ENCODE measurements at regions not wholly inside any gene's neighbourhood (a gene's known extent, or its start where the extent isn't known, plus 50 kb on each side); places are given as distances from the start of the nearest gene placed in this dataset.

DNA sequence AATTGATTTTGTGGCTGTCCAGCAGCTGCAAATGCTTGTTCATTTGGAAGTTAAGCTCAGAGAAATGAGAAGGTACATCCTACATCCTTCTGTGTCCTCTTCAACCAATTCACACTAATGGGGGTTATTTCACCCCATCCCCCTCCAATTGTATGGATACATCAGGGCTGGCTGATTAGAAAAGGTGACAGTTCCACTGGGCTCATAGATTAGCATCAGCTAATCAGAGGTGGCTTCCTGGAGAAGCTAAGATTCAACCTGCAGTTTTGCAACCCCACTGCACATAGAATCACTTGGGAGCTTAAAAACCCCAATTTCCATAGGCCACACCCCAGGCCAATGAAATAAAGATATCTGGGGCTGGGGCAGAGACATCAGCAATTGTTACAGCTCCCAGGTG, 217.7 kb upstream of the TLE3 start:
- no peak for DNase-seq

DNA sequence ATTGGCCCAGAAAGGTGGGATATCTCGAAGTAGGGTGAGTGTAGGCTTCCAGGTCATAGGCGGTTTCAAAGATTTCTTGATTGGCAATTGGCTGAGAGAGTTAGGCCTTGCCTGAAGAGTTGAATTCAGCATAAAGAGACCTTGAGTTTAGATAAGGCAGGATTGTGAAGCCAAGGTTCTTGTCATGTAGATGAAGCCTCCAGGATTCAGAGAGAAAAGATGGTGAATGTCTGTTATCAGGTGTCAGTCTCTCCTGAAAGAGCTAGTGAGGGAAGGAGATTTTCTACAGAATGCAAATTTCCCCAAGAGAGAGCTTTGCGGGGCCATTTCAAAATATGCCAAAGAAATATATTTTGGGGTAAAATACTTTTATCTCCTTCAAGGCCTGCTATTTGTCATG, 217.0 kb upstream of the TLE3 start:
- DNase-seq: no peak

DNA sequence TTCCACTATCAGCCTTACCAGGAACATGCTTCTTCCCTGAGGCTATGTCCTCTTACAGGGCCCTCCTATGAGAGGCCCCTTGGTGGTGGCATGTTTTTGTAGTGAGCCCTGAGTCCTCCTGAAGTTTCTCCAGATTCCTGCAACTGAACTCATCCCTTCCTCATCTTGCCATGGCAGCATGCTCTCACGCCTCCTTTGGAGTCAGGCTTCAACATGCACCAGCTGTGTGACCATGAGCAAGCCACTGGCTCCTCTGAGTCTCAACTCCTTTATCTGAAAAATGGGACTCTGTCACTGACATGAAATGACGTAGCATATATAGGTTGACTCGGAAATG, 216.3 kb upstream of the TLE3 start:
- no peak for DNase-seq

DNA sequence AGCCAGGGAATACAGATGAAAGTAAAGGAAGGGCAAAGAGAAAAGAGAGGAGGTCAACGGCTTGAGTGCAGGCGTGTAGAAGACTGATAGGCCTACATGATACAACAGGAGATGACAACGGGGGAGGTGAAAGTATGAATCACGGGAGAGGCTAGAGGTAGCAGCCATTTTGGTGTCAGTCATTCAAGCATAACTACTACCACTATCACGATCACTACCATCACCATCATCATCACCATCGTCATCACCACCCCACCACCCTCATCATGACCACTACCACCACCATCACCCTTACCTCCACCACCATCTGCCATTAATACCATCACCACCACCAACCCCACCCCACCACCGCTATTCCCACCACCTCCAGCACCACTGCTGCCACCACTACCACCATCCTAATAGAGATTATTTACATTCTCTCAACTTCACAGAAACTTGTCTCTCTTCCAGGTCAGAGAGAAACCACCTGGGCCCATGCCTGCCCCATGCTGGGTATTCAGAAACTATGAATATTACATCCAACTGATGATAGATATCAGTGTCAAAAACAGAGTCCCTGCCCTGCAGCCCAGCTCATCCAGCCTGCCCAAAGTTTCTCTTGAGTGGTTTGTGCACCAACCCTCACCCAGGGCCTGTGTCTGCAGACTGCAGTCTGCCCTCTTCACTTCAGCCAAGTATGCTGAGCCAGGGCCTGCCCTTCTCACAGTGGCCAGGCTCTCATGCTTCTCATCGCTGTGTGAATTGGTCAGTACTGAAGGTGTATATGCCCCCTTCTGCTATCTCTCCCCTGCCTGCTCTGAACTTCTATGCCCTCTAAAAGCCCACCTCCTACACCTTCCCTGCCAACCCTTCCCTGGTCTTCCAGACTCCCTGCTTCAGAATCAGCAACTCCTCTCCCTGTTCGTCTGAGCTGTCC, 215.6 kb upstream of the TLE3 start:
- no peak for DNase-seq

DNA sequence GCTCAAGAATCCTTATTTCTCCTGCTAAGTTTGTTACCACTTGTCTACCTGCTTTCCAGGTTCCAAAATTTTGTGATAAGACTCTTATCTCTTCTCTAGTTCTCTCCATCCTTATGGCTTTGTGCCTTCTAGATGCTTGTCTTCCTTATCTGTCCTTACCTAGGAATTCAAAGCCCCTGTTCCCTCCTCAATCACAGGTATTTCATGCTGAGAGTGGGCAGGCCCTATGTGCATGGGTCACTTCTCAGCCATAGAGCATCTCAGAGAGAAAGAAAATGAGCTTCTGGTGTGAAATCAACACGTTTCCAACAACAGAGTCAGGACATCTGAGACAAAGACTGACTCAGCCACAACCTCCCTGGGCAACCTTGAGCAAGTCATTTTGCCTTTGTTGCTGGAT, 214.1 kb upstream of the TLE3 start:
- no peak for DNase-seq

DNA sequence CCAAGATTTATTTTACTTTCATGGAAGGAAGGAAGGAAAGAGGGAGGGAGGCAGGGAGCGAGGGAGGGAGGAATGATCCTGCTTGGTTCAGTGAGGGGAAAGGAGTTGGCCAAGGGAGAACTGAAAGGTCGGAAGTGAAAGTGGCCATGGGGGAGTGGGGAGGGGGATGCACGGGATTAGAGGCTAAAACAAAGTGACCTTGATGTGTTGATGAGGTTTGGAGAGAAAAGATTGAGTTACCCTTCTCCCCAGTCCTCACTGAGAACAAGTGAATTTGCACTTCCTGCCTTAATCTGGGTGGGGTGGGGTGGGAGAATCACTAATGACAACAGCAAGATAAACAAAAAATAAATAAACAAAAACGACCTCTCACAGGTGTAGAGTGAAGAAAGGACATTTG, 212.0 kb upstream of the TLE3 start:
- DNase-seq: no peak

DNA sequence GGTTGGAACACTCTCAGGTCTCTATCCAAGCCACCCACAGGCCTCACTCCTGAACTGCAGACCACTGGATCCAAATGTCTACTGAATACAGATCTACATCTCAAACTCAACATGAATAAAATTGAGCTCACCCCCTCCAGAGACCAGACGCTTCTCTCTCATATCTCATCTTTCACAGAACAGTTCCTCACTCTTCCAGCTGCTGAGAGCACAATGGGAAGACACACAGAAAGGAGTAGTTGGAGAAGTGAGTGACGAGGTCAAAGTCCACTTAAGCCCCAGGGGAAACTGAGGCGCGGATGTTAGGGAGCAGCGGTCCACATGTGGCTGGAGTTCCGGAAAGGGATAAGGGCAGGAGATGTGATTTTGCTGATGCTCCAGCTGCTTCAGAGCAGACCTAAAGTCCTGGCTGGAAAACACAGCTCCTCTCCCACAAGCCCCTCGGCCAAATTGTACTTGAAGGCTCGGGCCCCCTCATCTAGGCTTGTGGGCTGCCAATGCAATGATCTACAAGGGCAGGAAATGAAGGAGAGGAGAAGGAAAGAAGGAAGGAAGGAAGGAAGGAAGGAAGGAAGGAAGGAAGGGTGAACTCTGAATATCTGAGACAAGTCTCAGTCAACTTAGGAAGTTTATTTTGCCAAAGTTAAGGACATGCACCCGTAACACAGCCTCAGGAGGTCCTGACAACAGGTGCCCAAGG, 211.2 kb upstream of the TLE3 start:
- no peak for DNase-seq

DNA sequence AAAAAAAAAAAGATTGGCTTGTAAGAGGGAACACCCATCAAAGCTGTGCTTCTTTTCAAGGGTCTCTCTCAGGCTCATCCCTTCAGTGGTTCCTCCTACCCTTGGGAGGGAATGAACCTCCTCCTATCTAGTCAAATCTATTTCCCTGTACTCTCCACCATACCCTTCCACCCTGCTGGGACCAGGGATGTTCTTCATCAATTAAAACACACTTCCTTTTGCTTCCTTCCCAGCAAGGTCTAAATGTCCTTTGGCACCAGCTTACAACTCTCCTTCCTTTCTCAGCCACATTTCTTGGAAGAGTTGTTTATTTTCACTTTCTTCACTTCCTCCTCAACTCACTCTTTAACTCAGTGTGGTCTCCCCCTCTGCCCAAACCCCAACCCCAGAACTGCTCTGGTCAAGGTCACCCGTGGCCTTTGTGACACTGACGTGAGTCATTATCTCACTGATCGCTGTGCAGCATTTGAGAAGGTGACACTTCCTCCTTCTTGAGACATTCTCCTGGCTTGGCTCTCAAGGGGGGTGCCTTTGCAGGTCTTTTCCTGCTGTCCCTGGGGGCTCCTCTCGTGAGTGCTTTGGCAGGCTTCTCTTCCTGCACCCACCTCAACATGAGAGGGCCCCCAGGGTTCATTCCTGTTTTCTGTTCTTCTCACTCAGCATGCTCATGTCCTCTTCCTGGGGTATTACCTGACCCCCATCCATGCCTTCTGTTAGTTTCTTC, 210.5 kb upstream of the TLE3 start:
- DNase-seq: no peak

DNA sequence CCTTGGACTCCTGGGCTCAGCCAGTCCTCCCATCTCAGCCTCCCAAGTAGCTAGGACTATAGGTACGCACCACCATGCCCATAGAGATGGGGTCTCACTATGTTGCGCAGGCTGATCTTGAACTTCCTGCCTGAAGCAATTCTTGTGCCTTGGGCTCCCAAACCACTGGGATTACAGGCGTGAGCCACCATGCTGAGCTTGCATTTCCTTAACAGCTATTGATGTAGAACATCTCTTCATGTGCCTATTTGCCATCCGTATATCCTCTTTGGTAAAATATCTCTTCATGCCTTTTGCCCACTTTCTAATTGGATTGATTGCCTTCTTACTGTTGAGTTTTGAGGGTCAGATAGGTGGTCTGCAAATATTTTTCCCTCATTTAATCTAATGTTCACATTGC, 208.9 kb upstream of the TLE3 start:
- DNase-seq: no peak

DNA sequence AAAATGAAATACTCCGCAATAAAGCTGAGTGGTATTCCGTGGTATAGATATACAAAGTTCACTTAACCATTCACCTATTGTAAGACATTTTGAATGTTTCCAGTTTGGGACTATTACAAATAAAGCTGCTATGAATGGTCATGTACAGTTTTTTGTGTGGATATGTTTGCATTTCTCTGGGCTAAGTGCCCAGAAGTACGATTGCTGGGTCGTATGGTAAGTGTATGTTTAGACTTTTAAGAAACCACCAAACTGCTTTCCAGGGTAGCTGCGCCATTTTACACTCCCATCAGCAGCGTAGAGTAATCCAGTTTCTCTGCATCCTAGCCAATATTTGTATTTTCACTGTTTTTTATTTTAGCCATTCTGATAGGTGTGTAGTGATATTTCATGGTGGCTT, 208.4 kb upstream of the TLE3 start:
- DNase-seq: no peak

DNA sequence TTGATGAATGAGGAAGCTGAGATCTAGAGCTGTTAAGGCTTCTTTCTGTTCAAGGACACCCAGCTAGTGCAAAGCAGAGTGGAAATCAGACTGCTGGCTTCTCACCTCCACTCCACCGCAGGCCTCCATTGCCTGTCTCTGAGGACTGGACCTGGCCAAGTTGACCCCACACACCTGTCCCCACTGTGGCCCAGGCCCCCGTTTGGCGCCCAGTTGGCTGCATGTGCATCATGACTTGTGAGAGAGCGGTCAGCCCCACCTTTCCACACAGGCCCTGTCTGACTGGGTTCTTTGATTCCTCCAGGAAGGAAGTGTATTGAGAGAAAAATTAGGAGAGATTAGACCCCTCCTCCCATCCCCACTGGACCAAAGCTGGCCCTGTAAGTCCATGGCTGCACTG, 206.3 kb upstream of the TLE3 start:
- DNase-seq: no peak

DNA sequence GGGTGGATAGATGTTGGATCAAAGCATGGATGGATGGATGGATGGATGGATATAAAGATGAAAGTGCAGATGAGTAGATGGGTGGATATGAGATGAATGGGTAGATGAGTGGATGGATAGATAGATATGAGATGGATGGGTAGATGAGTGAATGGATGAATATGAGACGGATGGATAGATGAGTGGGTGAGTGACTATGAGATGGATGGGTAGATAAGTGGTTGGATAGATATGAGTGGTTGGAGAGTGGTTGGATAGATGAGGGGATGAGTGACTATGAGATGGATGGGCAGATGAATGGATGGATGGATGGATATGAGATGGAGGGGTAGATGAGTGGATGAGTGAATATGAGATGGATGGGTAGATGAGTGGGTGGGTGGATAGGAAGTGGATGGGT, 204.6 kb upstream of the TLE3 start:
- no peak for DNase-seq

DNA sequence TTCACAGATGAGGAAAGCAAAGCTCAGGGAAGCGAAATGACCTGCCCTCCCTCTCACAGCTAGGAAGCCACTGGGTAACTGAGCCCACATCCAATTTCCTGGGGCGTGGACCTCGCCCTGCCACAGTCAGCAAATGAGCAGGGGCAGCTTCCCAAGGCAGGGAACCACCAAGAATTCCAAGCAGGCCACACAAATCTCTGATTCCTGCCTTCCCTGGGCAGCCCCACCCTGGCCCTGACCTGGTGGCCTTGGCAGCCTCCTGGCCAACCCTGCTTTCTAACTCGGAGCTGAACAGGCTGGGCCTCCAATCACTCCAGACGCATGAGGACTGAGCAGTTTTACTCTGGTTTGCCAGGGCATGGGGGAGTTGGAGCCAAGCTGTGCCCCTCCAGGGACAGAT, 203.7 kb upstream of the TLE3 start:
- DNase-seq: no peak

DNA sequence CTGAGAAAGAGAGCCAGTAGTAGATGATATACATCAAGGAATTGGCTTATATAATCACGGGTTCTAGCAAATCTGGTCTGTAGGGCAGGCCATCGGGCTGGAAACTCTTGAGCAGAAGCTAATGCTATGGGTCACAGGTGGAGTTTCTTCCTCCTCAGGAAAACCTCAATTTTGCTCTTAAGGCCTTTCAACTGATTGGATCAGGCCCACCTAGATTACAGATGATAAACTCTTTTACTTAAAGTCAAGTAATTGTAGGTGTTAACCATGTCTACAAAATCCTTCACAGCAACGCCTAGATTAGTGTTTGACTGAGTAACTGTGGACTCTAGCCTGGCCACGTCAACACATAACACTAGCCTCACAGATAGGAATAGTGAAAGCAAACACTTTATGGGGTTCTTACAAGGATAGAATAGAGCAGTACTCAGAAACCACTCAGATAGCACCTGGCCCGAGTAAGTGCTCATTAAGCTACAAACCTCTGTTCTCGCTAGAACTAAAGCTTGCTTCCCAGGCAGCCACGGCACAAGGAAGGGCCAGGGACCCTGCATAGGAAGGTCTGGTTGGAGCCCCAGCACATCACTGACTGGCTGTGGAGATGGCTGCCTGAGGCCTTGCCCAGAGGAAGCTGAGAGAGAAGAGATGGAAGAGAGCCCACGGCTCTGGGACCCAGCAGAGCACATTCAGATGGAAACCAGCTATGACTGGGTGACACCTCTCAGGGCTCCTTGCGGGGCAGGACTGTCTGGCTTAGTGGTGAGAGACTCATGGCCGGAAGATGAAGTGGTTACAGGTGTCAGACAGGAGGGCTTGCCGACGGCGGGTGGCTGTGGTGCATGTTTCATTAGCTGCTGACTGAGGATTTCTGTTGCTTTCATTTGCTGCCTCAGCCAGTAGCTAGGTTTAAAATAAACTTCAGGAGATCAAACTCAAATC, 202.5 kb upstream of the TLE3 start:
- peak; percentile 66 for DNase-seq

DNA sequence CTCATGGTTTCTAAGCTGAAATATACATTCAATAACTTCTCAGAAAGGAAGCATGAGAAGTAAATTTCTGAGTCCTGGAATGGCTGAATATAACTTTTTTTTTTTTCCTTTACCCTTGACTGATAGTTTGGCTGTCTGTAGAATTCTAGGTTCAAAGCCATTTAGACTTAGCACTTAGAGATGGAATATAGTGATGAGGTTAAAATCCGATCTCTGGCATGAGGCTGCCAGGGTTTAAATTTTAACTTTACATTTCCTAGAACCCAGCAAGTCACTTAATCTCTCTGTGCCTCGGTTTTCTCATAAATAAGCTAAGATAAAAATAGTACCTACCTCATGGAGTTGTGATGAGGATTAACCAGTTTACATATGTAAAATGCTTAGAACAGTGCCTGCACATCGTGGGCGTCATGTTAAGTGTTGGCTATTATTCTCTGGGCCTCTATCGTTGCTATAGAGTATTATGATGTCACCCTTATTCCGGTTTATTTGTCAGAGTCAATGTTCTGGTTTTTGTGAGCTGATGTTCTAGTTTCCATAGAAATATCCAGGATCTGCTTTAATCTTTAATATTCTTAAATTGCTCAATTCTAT, 199.8 kb upstream of the TLE3 start:
- DNase-seq: no peak

DNA sequence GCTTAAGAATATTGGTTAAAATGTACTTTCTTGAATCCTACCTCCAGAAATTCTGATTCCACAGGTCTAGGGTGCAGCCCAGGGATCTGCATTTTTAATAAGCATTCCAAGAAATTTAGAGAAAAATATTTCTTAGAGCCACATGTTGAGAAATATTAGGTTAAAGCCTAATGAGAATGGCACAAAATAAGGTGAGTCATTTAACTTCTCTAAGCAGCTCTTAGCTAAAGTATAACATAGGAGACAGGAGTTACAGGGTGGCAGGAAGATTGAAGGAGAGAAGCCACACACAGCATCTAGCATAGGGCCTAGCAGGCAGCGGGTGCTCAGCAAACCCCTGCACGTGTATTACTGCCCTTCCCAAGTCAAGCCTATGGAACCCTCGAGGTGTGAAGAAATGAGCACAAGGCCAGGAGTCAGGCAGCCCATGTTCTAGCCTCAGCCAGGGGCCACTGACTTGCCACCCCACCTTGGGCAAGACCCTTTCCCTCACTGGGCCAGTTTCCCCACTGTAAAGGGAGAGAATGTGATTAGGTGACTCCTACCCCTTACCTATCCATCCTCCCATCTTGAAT, 197.1 kb upstream of the TLE3 start:
- DNase-seq: no peak

DNA sequence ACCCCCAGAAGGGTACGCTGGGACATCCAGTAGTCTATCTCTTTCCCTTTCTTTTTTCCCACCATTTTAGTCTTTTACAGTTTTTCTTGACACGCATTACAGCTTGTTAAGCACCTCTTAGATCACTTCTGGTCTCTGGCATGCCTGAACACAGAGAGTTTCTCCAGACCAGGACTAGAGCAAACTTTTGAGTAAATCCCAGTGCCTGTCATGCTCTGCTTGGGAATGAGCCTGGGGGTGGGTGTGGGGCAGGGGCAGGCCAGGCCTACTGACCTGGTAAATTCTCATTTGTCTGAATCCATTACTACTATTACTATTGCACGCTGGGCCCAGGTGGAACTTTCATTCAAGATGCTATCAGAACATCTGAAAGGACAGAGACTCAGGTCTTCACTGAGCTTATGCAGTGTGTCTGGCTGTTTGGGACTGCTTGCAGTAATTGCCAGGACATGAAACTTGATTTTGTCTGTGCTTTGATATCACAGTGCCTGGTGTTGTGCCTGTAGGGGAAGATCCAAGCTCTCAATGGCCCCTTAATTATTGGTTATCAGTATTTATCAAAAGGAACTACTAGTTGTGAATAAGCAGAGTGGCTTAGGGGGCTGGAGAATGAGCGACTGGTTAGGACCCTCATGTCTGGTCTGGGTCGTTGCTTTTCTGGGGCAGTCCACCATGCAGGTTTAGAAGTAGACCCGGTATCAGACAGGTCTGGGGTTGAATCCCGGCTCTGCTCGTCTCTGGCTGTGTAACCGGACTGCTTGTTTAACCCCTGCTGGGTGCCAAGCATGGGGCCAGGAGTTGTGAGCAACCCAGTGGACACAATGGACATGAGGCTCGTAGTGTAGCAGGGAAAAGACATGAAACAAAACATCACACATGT, 196.1 kb upstream of the TLE3 start:
- DNase-seq: no peak

DNA sequence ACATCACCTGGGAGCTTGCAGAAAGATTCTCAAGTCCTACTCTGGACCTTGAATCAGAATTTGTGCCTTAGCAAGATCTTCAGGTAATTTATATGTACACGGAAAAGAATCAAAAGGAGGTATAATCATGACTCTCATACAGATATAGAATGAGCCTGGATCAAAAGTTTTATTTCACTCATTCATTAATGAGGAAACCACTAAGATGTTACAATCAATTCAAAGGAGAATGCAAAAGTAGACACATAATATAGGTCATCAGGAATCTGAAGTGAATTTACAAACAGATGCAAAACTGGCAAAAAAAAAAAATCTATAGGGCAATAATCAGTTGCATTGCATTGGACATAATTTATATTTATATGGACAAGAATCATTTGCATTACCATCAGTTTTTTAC, 195.4 kb upstream of the TLE3 start:
- no peak for DNase-seq

DNA sequence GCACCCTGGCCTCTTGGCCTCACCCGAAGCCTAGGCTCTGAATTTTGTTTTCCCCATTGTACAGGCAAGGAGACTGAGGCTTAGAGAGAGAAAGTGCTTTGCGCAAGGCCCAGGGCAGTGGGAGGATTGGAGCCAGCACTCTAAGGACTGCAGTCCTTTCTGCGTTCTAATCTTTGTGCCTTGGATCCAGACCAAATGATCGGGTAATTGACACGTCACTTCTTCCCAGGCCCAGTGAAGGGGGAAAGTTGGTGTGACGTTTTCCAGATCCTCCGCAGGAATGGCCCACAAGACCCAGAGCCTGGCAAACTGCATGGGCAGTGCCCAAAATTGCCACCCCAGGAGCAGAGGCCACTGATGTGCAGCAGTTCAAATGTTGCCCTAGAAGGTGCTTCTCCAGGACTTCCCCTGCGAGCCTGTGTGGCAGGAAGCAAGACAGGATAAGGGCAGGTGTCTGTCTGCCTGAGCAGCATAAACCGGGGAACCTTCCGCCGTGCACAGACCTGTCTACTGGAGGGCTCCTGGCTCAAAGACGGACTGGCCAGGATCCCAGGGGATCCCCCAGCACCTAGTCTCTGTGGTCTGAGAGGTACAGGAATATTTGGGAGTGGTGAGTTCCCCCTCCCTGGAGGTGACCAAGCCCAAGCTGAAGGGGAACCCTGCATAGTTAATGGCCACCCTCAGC, 194.5 kb upstream of the TLE3 start:
- DNase-seq: no peak

DNA sequence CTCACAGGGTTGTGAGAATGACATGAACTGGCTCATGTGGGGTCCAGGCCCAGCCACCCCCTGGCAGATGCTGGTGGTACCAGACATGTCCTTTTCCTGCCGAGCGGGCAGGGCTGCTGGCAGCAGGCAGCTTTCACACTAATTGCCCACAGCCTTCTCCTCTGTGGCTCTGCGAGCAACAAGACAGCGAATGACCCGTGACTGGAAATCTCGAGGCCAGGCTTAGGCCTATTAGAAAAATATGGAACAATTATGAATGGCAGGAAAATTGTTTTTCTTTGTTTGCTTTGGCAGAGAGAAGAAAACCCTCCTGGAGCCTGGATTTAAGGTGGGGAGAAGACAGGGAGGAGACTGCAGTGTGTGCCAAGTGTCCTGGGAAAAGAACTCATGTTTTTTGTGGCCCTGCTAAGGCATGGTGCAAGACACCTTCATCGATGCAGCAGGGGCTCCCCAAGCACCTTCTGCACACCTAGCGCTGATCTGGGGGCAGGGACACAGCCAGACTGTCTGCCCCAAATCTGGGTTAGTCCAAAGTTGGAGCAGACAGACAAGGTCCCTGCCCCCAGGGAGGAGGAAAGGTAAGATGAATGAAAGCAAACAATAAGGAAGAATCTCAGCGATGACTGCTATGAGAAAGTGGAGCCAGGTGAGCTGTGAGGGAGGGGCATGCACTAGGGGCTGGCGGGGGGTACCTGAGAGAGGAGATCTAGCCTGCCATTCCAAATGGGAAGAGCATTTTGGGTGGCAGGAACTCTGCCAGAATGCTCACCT, 193.8 kb upstream of the TLE3 start:
- DNase-seq: no peak
